Skeletal muscle satellite cell (primary cell): ENCODE measurements at regions not wholly inside any gene's neighbourhood (a gene's known extent, or its start where the extent isn't known, plus 50 kb on each side); places are given as distances from the start of the nearest gene placed in this dataset.

Experiments
- H3K27me3 ChIP-seq: 2 replicates; pipeline ENCODE4 v1.7.0; 2013; ENCODE audit warnings: low read length; ENCODE audit not compliant: control insufficient read depth, insufficient read depth
- H3K36me3 ChIP-seq: 2 replicates; pipeline ENCODE4 v1.7.0; 2013; ENCODE audit warnings: mild to moderate bottlenecking, control low read depth, low read length; ENCODE audit not compliant: insufficient read depth
- H3K4me1 ChIP-seq: 2 replicates; pipeline ENCODE4 v1.7.0; 2013; ENCODE audit warnings: low read length; ENCODE audit not compliant: control insufficient read depth, insufficient read depth
- H3K4me2 ChIP-seq: 2 replicates; pipeline ENCODE4 v1.7.0; 2013; ENCODE audit warnings: mild to moderate bottlenecking, low read length
- H3K4me3 ChIP-seq: 2 replicates; pipeline ENCODE4 v1.7.0; 2013; ENCODE audit warnings: low read length
- H3K9ac ChIP-seq: 2 replicates; pipeline ENCODE4 v1.7.0; 2013; ENCODE audit warnings: mild to moderate bottlenecking, low read depth, low read length, moderate library complexity
- H3K9me3 ChIP-seq: replicated peaks from 2 replicates; pipeline ENCODE4 v1.7.0; 2013; ENCODE audit warnings: mild to moderate bottlenecking, control low read depth, low read length

- Histone ChIP-seq H3K4me2 (peak overlapping the region; percentile 14), H3K9me3 (no peaks in the 10 kb centered on the region), H3K36me3 (no peaks in the 10 kb centered on the region), H3K4me3 (no peak overlapping the region), H3K27me3 (no peaks in the 10 kb centered on the region), H3K4me1 (peaks cover 10% of the 10 kb centered on the region), H3K9ac (no peak overlapping the region)
These were observed 384.0 kb downstream of the TMA16 start for GRCh38 chr4:163878336-163879121.

- Histone ChIP-seq H3K27me3 (no peaks in the 10 kb centered on the region), H3K36me3 (no peaks in the 10 kb centered on the region), H3K9ac (no peak overlapping the region), H3K4me1 (no peaks in the 10 kb centered on the region), H3K9me3 (no peaks in the 10 kb centered on the region), H3K4me2 (no peak overlapping the region), H3K4me3 (no peak overlapping the region)
These were observed 397.9 kb downstream of the TMA16 start for GRCh38 chr4:163892417-163892816.

GRCh38 chr4:163895378-163896005 lies 401.0 kb downstream of the TMA16 start:
- no peaks in the 10 kb centered on the region for H3K9me3 ChIP-seq
- no peak overlapping the region for H3K4me2 ChIP-seq
- H3K36me3 ChIP-seq: no peaks in the 10 kb centered on the region
- H3K9ac ChIP-seq: no peak overlapping the region
- no peaks in the 10 kb centered on the region for H3K4me1 ChIP-seq
- no peaks in the 10 kb centered on the region for H3K27me3 ChIP-seq
- H3K4me3 ChIP-seq: no peak overlapping the region

GRCh38 chr4:163901319-163901718 lies 406.8 kb downstream of the TMA16 start:
- Histone ChIP-seq H3K4me3 (no peak overlapping the region), H3K27me3 (no peaks in the 10 kb centered on the region), H3K9me3 (no peaks in the 10 kb centered on the region), H3K4me2 (no peak overlapping the region), H3K36me3 (no peaks in the 10 kb centered on the region), H3K9ac (no peak overlapping the region), H3K4me1 (no peaks in the 10 kb centered on the region)

GRCh38 chr4:163902417-163902816 lies 407.9 kb downstream of the TMA16 start:
- no peaks in the 10 kb centered on the region for H3K27me3 ChIP-seq
- H3K4me3 ChIP-seq: no peak overlapping the region

GRCh38 chr4:163911891-163912290 lies 417.4 kb downstream of the TMA16 start:
- no peak overlapping the region for H3K4me3 ChIP-seq
- no peaks in the 10 kb centered on the region for H3K4me1 ChIP-seq
- no peaks in the 10 kb centered on the region for H3K9me3 ChIP-seq
- no peaks in the 10 kb centered on the region for H3K27me3 ChIP-seq
- H3K36me3 ChIP-seq: no peaks in the 10 kb centered on the region
- H3K9ac ChIP-seq: no peak overlapping the region
- no peak overlapping the region for H3K4me2 ChIP-seq

More at GRCh38 chr4:163902417-163902816, 407.9 kb downstream of the TMA16 start:
- Histone ChIP-seq H3K9ac (no peak overlapping the region), H3K4me2 (no peak overlapping the region), H3K4me1 (no peaks in the 10 kb centered on the region), H3K9me3 (no peaks in the 10 kb centered on the region), H3K36me3 (no peaks in the 10 kb centered on the region)

GRCh38 chr4:163913571-163913970 lies 419.1 kb downstream of the TMA16 start:
- H3K36me3 ChIP-seq: no peaks in the 10 kb centered on the region
- H3K9ac ChIP-seq: no peak overlapping the region
- H3K4me1 ChIP-seq: no peaks in the 10 kb centered on the region
- H3K9me3 ChIP-seq: no peaks in the 10 kb centered on the region
- no peak overlapping the region for H3K4me2 ChIP-seq
- H3K27me3 ChIP-seq: no peaks in the 10 kb centered on the region
- no peak overlapping the region for H3K4me3 ChIP-seq

GRCh38 chr4:163915896-163916295 lies 421.4 kb downstream of the TMA16 start:
- H3K4me2 ChIP-seq: no peak overlapping the region
- no peaks in the 10 kb centered on the region for H3K27me3 ChIP-seq
- no peaks in the 10 kb centered on the region for H3K36me3 ChIP-seq
- no peak overlapping the region for H3K9ac ChIP-seq
- no peaks in the 10 kb centered on the region for H3K4me1 ChIP-seq
- no peaks in the 10 kb centered on the region for H3K9me3 ChIP-seq
- H3K4me3 ChIP-seq: no peak overlapping the region

- H3K36me3 ChIP-seq: no peaks in the 10 kb centered on the region
- H3K9me3 ChIP-seq: no peaks in the 10 kb centered on the region
- no peak overlapping the region for H3K9ac ChIP-seq
- no peaks in the 10 kb centered on the region for H3K27me3 ChIP-seq
- H3K4me1 ChIP-seq: no peaks in the 10 kb centered on the region
- H3K4me2 ChIP-seq: no peak overlapping the region
- H3K4me3 ChIP-seq: no peak overlapping the region
These were observed 425.9 kb downstream of the TMA16 start for GRCh38 chr4:163920426-163920825.

- Histone ChIP-seq H3K27me3 (no peaks in the 10 kb centered on the region), H3K4me3 (no peak overlapping the region), H3K36me3 (no peaks in the 10 kb centered on the region), H3K4me1 (no peaks in the 10 kb centered on the region), H3K9ac (no peak overlapping the region), H3K9me3 (no peaks in the 10 kb centered on the region), H3K4me2 (no peak overlapping the region)
These were observed 427.8 kb downstream of the TMA16 start for GRCh38 chr4:163922302-163922701.

GRCh38 chr4:163923092-163923491 lies 428.6 kb downstream of the TMA16 start:
- Histone ChIP-seq H3K4me3 (no peak overlapping the region), H3K4me1 (no peaks in the 10 kb centered on the region), H3K27me3 (no peaks in the 10 kb centered on the region), H3K4me2 (no peak overlapping the region), H3K36me3 (no peaks in the 10 kb centered on the region), H3K9ac (no peak overlapping the region), H3K9me3 (no peaks in the 10 kb centered on the region)

GRCh38 chr4:163930086-163930485 lies 435.6 kb downstream of the TMA16 start:
- Histone ChIP-seq H3K36me3 (no peaks in the 10 kb centered on the region), H3K4me3 (no peak overlapping the region), H3K9me3 (no peaks in the 10 kb centered on the region), H3K9ac (no peak overlapping the region), H3K27me3 (no peaks in the 10 kb centered on the region), H3K4me1 (no peaks in the 10 kb centered on the region), H3K4me2 (no peak overlapping the region)
